Common myeloid progenitor, CD34-positive (primary cell): ENCODE measurements at regions not wholly inside any gene's neighbourhood (a gene's known extent, or its start where the extent isn't known, plus 50 kb on each side); places are given as distances from the start of the nearest gene placed in this dataset.
A peak's percentile ranks its signal among the peaks of the same experiment; 100 is the strongest.
"Not testable (repeated sequence)": the region's sequence is repeated elsewhere in the genome, so short reads cannot be mapped to it uniquely, and the experiment has no call there.

Experiments
- CTCF ChIA-PET: fragments of 350-600 bp; sonication (Branson Sonifier 250); formaldehyde crosslinking; loops from one replicate; lab custom pipeline; 2021; ENCODE audit warnings: antibody characterized with exemption; lab: Charles Lee
- POLR2A ChIA-PET: fragments of 350-600 bp; sonication (Branson Sonifier 250); formaldehyde crosslinking; loops from one replicate; lab custom pipeline; 2021; ENCODE audit warnings: antibody characterized with exemption; lab: Charles Lee
- DNase-seq, 3 donors: peaks; one replicate each; pipeline versions ENCODE4 v3.0.0 to v3.0.0-alpha.2; 2013
- H3K27ac ChIP-seq, 2 experiments: 1 replicate in 1 of 2; 2 replicates in 1 of 2; pipeline ENCODE4 v1.7.0; 2013; ENCODE audit warnings: inconsistent platforms in 2 of 2, low read length in 2 of 2, mild to moderate bottlenecking in 2 of 2, low read depth in 1 of 2, moderate library complexity in 1 of 2; ENCODE audit not compliant: severe bottlenecking in 2 of 2, insufficient read depth in 1 of 2, poor library complexity in 1 of 2
- H3K27me3 ChIP-seq, 5 experiments: replicated peaks in 2 of 5; 1 replicate in 3 of 5; 2 replicates in 2 of 5; pipeline versions ENCODE4 v1.6.1 to v1.7.0; 2013; ENCODE audit warnings: low read length in 4 of 5, mild to moderate bottlenecking in 2 of 5, moderate library complexity in 2 of 5, inconsistent platforms in 1 of 5; ENCODE audit not compliant: insufficient read depth in 5 of 5, control insufficient read depth in 4 of 5
- H3K36me3 ChIP-seq, 4 experiments: 1 replicate in 2 of 4; 2 replicates in 2 of 4; pipeline versions ENCODE4 v1.6.1 to v1.7.0; 2013; ENCODE audit warnings: low read length in 3 of 4, control low read depth in 1 of 4, mild to moderate bottlenecking in 1 of 4; ENCODE audit not compliant: control insufficient read depth in 4 of 4, insufficient read depth in 4 of 4
- H3K4me1 ChIP-seq, 4 experiments: 1 replicate in 3 of 4; 2 replicates in 1 of 4; pipeline versions ENCODE4 v1.6.1 to v1.7.1; 2013; ENCODE audit warnings: low read length in 3 of 4, mild to moderate bottlenecking in 3 of 4, control low read depth in 1 of 4, inconsistent platforms in 1 of 4, moderate library complexity in 1 of 4; ENCODE audit not compliant: control insufficient read depth in 4 of 4, insufficient read depth in 4 of 4; ENCODE audit errors: control extremely low read depth in 1 of 4
- H3K4me3 ChIP-seq, 7 experiments: 1 replicate in 4 of 7; 2 replicates in 3 of 7; pipeline versions ENCODE4 v1.5.1 to v1.7.0; 2013; ENCODE audit warnings: mild to moderate bottlenecking in 7 of 7, low read length in 6 of 7, moderate library complexity in 6 of 7, inconsistent platforms in 2 of 7, low read depth in 2 of 7, control low read depth in 1 of 7; ENCODE audit not compliant: insufficient read depth in 4 of 7, control insufficient read depth in 1 of 7; ENCODE audit errors: extremely low read depth in 1 of 7
- H3K9me3 ChIP-seq, 5 experiments: 1 replicate in 4 of 5; 2 replicates in 1 of 5; pipeline versions ENCODE4 v1.6.1 to v1.7.1; 2013; ENCODE audit warnings: low read length in 4 of 5, mild to moderate bottlenecking in 2 of 5, inconsistent platforms in 1 of 5, low read depth in 1 of 5, moderate library complexity in 1 of 5; ENCODE audit not compliant: control insufficient read depth in 4 of 5, insufficient read depth in 2 of 5; ENCODE audit errors: control extremely low read depth in 1 of 5
- WGBS: methylation state at CpG from one replicate; pipeline ENCODE4 v1.1.5; 2013; ENCODE audit not compliant: insufficient coverage; 5-methylcytosine and 5-hydroxymethylcytosine counted together

DNA sequence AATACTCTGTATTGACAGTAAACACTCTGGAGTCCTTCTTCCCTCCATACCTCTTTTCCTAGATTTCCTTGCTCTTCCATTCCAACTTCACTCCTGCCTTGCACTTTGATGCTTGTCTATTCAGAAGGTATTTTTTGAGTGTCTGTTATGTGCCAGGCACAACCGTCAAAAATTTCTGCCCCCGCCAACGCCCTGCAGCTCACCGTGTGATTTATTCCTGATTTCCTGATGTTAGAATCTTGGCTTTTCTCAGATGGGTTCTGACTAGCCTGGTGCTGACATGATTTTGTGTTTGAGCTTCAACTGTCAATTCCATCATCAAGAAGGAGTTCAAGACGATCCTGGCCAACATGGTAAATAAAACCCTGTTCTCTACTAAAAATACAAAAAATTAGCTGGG is 297.5 kb downstream of the AGTPBP1 start:
- Histone ChIP-seq H3K36me3 (no peaks in the 10 kb centered on the region), H3K4me1 (no peaks in the 10 kb centered on the region), H3K27ac (no peak overlapping the region), H3K27me3 (no peaks in the 10 kb centered on the region), H3K4me3 (no peak overlapping the region), H3K9me3 (peaks cover 0 to 2% (median 0%) of the 10 kb centered on the region in 5 experiments)
- DNase-seq: no peak
- ChIA-PET POLR2A (no interaction called here), CTCF (no interaction called here)
- WGBS: 50% methylated on average over 2 of the region's 5 CpGs

GRCh38 chr9:85443190-85443598 is 298.6 kb downstream of the AGTPBP1 start:
- Histone ChIP-seq H3K36me3 (no peaks in the 10 kb centered on the region), H3K9me3 (peaks cover 0 to 2% (median 0%) of the 10 kb centered on the region in 5 experiments), H3K4me1 (no peaks in the 10 kb centered on the region), H3K27me3 (no peaks in the 10 kb centered on the region), H3K27ac (no peak overlapping the region), H3K4me3 (no peak overlapping the region)
- WGBS: 98% methylated on average over 7 of the region's 7 CpGs
- POLR2A ChIA-PET: no interaction called here
- CTCF ChIA-PET: no interaction called here
- DNase-seq: no peak

DNA sequence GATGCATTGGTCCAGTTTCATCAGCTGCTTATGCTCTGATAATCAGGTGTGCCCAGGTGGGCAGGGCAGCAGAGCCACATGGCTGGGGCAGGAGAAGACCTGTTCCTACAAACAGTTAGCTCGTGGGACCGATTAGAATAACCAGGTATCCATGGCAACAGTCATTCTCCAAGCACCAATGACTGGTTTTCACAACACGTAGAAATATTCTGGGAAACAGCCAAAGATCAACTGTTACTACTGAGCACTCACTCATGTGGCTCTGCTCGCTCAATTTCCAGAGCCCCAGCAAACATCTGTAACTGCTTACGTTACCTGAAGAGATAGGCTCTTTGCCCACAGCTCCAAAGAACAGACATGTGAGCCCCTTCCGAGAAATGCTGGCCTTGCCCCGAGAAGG is 302.0 kb downstream of the AGTPBP1 start:
- peaks cover 0 to 2% (median 0%) of the 10 kb centered on the region in 5 experiments for H3K9me3 ChIP-seq
- 96% methylated on average over 7 of the region's 7 CpGs for WGBS
- H3K27ac ChIP-seq: no peak overlapping the region
- no peak overlapping the region for H3K4me3 ChIP-seq
- no peaks in the 10 kb centered on the region for H3K36me3 ChIP-seq
- no peaks in the 10 kb centered on the region for H3K4me1 ChIP-seq
- no peak for DNase-seq
- H3K27me3 ChIP-seq: no peaks in the 10 kb centered on the region
- ChIA-PET POLR2A (no interaction called here), CTCF (no interaction called here)

DNA sequence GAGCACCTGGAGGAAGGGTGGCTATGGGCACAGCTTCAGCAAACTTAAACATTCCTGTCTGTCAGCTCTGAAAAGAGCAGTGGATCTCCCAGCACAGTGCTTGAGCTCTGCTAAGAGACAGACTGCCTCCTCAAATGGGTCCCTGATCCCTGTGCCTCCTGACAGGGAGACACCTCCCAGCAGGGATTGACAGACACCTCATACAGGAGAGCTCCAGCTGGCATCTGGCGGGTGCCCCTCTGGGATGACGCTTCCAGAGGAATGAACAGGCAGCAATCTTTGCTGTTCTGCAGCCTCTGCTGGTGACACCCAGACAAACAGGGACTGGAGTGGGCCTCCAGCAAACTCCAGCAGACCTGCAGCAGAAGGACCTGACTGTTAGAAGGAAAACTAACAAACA is 307.8 kb downstream of the AGTPBP1 start:
- H3K27me3 ChIP-seq, H3K36me3 ChIP-seq, H3K27ac ChIP-seq, H3K9me3 ChIP-seq, H3K4me3 ChIP-seq, POLR2A ChIA-PET, DNase-seq: not testable (repeated sequence)
- H3K4me1 ChIP-seq: peaks cover 0 to 17% (median 13%) of the 10 kb centered on the region in 4 experiments
- WGBS: 100% methylated on average over 2 of the region's 2 CpGs
- CTCF ChIA-PET: interaction anchor here (1.0 kb wide), 1 partner anchor 9 kb away, joined by 4 read pairs; no protein-coding TSS in a partner anchor

- H3K4me1 ChIP-seq: peaks cover 0 to 17% (median 13%) of the 10 kb centered on the region in 4 experiments
- DNase-seq: peak in 2 of 3 donors; percentile 33 to 36
- H3K27me3 ChIP-seq, H3K9me3 ChIP-seq, POLR2A ChIA-PET, H3K27ac ChIP-seq, H3K4me3 ChIP-seq, H3K36me3 ChIP-seq: not testable (repeated sequence)
- WGBS: 14% methylated on average over 1 of the region's 3 CpGs
- CTCF ChIA-PET: interaction anchor here (1.0 to 1.1 kb wide), 2 partner anchors 9 to 736 kb away, joined by 4 read pairs; no protein-coding TSS in a partner anchor
Measured at GRCh38 chr9:85433551-85433950, 308.2 kb downstream of the AGTPBP1 start.

DNA sequence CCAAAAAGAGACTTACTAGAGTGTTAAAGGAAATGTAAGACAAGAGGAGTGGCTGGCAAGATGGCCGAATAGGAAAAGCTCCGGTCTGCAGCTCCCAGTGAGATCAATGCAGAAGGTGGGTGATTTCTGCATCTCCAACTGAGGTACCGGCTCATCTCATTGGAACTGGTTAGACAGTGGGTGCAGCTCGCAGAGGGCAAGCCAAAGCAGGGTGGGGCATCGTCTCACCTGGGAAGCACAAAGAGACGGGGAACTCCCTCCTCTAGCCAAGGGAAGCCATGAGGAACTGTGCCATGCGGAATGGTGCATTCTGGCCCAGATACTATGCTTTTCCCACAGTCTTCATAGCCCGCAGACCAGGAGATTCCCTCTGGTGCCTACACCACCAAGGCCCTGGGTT is 308.7 kb downstream of the AGTPBP1 start:
- CTCF ChIA-PET: interaction anchor here (1.0 to 1.2 kb wide), 3 partner anchors 8 to 735 kb away, joined by 3 to 4 read pairs (median 4); no protein-coding TSS in a partner anchor

GRCh38 chr9:85432599-85432998 is 309.2 kb downstream of the AGTPBP1 start:
- CTCF ChIA-PET: interaction anchor here (1.1 to 1.2 kb wide), 2 partner anchors 11 to 735 kb away, joined by 3 to 4 read pairs; no protein-coding TSS in a partner anchor
- Histone ChIP-seq H3K4me3 (no peak overlapping the region), H3K36me3 (no peaks in the 10 kb centered on the region), H3K27ac (no peak overlapping the region), H3K27me3 (peaks cover 0 to 5% (median 0%) of the 10 kb centered on the region in 5 experiments), H3K4me1 (peaks cover 0 to 17% (median 13%) of the 10 kb centered on the region in 4 experiments), H3K9me3 (no peaks in the 10 kb centered on the region)
- peak in 1 of 3 donors; percentile 3 for DNase-seq
- POLR2A ChIA-PET: no interaction called here
- WGBS: 93% methylated on average over 2 of the region's 3 CpGs

More for the DNA sequence above, 308.7 kb downstream of the AGTPBP1 start:
- Histone ChIP-seq H3K4me1 (peaks cover 0 to 17% (median 13%) of the 10 kb centered on the region in 4 experiments), H3K4me3 (no peak overlapping the region), H3K36me3 (no peaks in the 10 kb centered on the region), H3K9me3 (no peaks in the 10 kb centered on the region), H3K27ac (no peak overlapping the region), H3K27me3 (peaks cover 0 to 5% (median 0%) of the 10 kb centered on the region in 5 experiments)
- DNase-seq: no peak
- 96% methylated on average over 5 of the region's 8 CpGs for whole genome bisulfite sequencing
- POLR2A ChIA-PET: no interaction called here
